ENCODE measurements at regions not wholly inside any gene's neighbourhood (a gene's known extent, or its start where the extent isn't known, plus 50 kb on each side); places are given as distances from the start of the nearest gene placed in this dataset.
A peak's percentile ranks its signal among the peaks of the same experiment; 100 is the strongest.
"Not testable (repeated sequence)": the region's sequence is repeated elsewhere in the genome, so short reads cannot be mapped to it uniquely, and the experiment has no call there.

- H3K36me3 Mint-ChIP-seq; H3K27me3 Mint-ChIP-seq; H3K9me3 ChIP-seq (ENCODE audit: low read length); H3K4me1 Mint-ChIP-seq; POLR2A ChIA-PET; CTCF ChIA-PET; H3K4me3 ChIP-seq (ENCODE audit: low read length); H3K27ac Mint-ChIP-seq; H3K36me3 ChIP-seq (ENCODE audit: insufficient read depth, low read length); H3K27ac ChIP-seq (ENCODE audit: low read depth, low read length); H3K4me1 ChIP-seq (ENCODE audit: insufficient read depth, low read length); H3K4me3 Mint-ChIP-seq; H3K9me3 Mint-ChIP-seq; DNase-seq; H3K27me3 ChIP-seq (ENCODE audit: insufficient read depth, low read length, poor library complexity, severe bottlenecking): not testable (repeated sequence)
Measured at GRCh38 chr17:20387549-20387948, 79.8 kb downstream of the LGALS9B start.

DNA sequence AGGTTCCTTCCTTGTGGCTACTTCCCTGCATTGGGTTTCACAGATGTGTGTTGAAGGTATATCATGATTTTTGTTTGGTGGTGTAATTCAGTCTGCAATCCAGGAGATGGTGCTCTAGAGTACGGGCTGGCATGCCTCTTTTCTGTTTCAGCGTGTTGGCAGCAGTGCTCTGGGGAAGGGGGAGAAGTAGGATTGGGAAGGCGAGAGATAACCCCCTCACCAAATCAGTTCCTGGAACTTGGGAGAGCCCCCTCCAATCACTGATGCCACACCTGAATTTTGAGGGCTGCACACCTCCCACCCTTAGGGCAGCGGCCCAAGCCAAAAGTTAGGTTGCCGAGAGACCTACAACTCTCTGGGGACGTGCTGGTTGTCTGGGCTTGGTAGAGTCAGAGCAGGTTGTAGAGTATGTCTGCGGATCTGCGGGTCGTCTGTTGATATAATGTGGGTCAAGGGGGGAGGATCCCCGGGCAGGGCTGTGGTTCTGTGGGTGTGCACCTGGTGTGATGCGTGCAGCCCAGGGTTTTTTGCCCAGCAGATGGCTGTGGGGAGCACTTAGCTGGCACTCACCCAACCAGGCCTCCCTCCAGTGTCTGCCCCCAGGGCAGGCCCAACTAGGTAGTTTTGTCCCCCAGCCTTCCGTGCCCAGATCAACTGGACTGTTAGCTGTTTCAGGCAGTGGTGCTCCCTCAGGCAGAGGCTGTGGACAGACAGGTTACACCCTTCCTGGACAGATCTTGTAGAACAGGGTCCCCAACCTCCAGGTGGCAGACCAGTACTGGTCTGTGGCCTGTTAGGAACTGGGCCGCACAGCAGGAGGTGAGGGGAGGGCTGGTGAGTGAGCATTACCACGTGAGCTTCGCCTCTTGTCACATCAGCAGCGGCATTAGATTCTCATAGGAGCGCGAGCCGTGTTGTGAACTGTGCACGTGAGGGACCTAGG lies 85.7 kb downstream of the LGALS9B start:
- H3K27ac ChIP-seq (ENCODE audit: low read depth, low read length); POLR2A ChIA-PET; H3K27me3 ChIP-seq (ENCODE audit: insufficient read depth, low read length, poor library complexity, severe bottlenecking); CTCF ChIA-PET; H3K27me3 Mint-ChIP-seq; H3K36me3 Mint-ChIP-seq; H3K4me3 ChIP-seq (ENCODE audit: low read length); H3K9me3 ChIP-seq (ENCODE audit: low read length); H3K9me3 Mint-ChIP-seq; H3K4me1 ChIP-seq (ENCODE audit: insufficient read depth, low read length); H3K4me1 Mint-ChIP-seq; H3K36me3 ChIP-seq (ENCODE audit: insufficient read depth, low read length): not testable (repeated sequence)
- Mint-ChIP-seq H3K4me3 (peak overlapping the region in 5 of 7 donors; percentile 29 to 77 (median 55)), H3K27ac (peak overlapping the region in 3 of 8 donors; percentile 34 to 80 (median 63))
- DNase-seq: peak in 2 of 5 donors; percentile 10 to 25

DNA sequence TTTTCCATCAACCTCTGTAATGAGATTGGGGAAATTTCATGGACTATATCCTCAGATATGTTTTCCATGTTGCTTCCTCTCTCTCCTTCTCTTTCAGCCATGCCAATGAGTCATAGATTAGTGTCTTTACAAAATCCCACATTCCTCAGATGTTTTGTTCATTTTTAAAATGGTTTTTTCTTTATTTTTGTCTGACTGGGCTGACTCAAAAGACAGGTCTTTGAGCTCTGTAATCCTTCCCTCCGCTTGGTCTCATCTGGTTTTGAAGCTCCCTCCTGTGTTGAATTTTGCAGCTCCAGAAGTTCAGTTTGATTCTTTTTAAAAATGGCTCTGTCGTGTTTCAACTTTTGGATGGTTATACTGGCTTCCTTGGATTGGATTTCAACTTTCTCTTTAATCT lies 86.7 kb downstream of the LGALS9B start:
- H3K36me3 ChIP-seq (ENCODE audit: insufficient read depth, low read length); H3K4me3 Mint-ChIP-seq; H3K9me3 ChIP-seq (ENCODE audit: low read length); H3K4me3 ChIP-seq (ENCODE audit: low read length); H3K4me1 Mint-ChIP-seq; H3K27ac ChIP-seq (ENCODE audit: low read depth, low read length); CTCF ChIA-PET; POLR2A ChIA-PET; H3K27ac Mint-ChIP-seq; DNase-seq; H3K27me3 Mint-ChIP-seq; H3K4me1 ChIP-seq (ENCODE audit: insufficient read depth, low read length); H3K27me3 ChIP-seq (ENCODE audit: insufficient read depth, low read length, poor library complexity, severe bottlenecking); H3K36me3 Mint-ChIP-seq; H3K9me3 Mint-ChIP-seq: not testable (repeated sequence)

DNA sequence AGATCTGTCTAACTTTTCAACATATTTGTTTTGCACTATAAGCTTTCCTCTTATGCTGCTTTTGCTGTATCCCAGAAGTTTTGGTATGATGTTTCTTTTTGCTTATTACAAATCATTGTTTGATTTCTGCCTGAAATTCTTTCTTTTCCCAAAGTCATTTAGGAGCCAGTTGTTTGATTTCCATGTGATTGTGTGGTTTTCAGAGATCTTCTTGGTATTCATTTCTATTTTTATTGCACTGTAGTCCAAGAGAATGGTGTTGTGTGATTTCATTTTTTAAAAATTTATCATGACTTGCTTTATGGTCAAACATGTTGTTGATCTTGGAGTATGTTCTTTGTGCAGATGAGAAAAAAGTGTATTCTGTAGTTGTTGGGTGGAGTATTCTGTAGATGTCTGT lies 88.1 kb downstream of the LGALS9B start:
- CTCF ChIA-PET; H3K27ac ChIP-seq (ENCODE audit: low read depth, low read length); H3K27ac Mint-ChIP-seq; H3K27me3 ChIP-seq (ENCODE audit: insufficient read depth, low read length, poor library complexity, severe bottlenecking); H3K27me3 Mint-ChIP-seq; H3K9me3 Mint-ChIP-seq; H3K4me3 Mint-ChIP-seq; H3K4me1 ChIP-seq (ENCODE audit: insufficient read depth, low read length); POLR2A ChIA-PET; DNase-seq; H3K4me3 ChIP-seq (ENCODE audit: low read length); H3K36me3 ChIP-seq (ENCODE audit: insufficient read depth, low read length); H3K9me3 ChIP-seq (ENCODE audit: low read length); H3K36me3 Mint-ChIP-seq; H3K4me1 Mint-ChIP-seq: not testable (repeated sequence)

GRCh38 chr17:20376642-20377041 lies 90.7 kb downstream of the LGALS9B start:
- H3K27me3 ChIP-seq (ENCODE audit: insufficient read depth, low read length, poor library complexity, severe bottlenecking); H3K36me3 ChIP-seq (ENCODE audit: insufficient read depth, low read length); H3K36me3 Mint-ChIP-seq; H3K4me1 Mint-ChIP-seq; H3K4me3 Mint-ChIP-seq; H3K4me1 ChIP-seq (ENCODE audit: insufficient read depth, low read length); H3K27ac Mint-ChIP-seq; DNase-seq; CTCF ChIA-PET; H3K9me3 Mint-ChIP-seq; H3K9me3 ChIP-seq (ENCODE audit: low read length); H3K27me3 Mint-ChIP-seq; H3K27ac ChIP-seq (ENCODE audit: low read depth, low read length); H3K4me3 ChIP-seq (ENCODE audit: low read length); POLR2A ChIA-PET: not testable (repeated sequence)

DNA sequence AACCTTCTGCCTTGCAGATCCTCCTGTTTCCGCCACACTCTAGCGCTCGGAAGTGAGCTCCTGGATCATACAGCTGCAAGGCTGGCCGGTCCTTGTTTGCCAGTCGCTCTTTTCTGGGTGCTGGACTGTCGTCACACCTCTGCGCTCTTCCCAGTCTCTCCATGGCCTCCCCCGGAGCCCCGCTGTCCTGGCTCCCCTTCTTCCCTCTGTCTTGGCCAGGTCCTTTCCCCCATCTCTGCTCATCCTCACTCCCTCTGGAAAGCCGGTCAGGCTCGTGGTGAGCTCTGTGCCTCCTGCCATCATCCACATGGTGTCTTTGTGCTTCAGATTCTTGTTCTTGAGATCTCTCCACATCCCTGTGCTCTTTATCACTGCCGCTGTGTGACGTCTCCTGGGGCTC lies 91.6 kb downstream of the LGALS9B start:
- POLR2A ChIA-PET; H3K9me3 ChIP-seq (ENCODE audit: low read length); H3K4me3 ChIP-seq (ENCODE audit: low read length); H3K36me3 Mint-ChIP-seq; CTCF ChIA-PET; H3K27ac ChIP-seq (ENCODE audit: low read depth, low read length); H3K4me3 Mint-ChIP-seq; H3K27me3 ChIP-seq (ENCODE audit: insufficient read depth, low read length, poor library complexity, severe bottlenecking); H3K36me3 ChIP-seq (ENCODE audit: insufficient read depth, low read length); H3K4me1 Mint-ChIP-seq; H3K27ac Mint-ChIP-seq; H3K4me1 ChIP-seq (ENCODE audit: insufficient read depth, low read length); H3K27me3 Mint-ChIP-seq; H3K9me3 Mint-ChIP-seq; DNase-seq: not testable (repeated sequence)

All from CD8-positive, alpha-beta memory T cell (primary cell).